ENCODE measurements at regions not wholly inside any gene's neighbourhood (a gene's known extent, or its start where the extent isn't known, plus 50 kb on each side); places are given as distances from the start of the nearest gene placed in this dataset.

DNA sequence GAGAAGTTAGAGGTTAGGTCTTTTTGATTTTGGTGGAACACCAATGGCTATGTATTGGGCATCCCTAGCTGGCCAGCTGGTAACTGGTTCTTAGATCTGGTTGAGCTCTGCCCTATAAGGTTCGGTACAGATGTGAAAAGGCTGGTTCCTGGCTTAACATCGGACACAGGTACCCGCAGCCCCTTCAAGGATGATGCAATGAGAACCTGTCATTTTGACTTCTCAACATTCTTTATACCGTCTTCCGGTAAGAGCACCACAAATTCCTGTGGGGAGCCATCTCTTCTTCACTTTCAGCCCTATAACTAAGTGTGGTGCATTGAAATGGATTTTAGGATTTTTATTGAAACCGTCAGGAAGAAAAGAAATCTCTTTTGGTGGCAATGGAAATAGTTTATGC is 222.8 kb downstream of the ADAMTS9 start:
- no peak for DNase-seq (ENCODE audit: low read depth)

DNA sequence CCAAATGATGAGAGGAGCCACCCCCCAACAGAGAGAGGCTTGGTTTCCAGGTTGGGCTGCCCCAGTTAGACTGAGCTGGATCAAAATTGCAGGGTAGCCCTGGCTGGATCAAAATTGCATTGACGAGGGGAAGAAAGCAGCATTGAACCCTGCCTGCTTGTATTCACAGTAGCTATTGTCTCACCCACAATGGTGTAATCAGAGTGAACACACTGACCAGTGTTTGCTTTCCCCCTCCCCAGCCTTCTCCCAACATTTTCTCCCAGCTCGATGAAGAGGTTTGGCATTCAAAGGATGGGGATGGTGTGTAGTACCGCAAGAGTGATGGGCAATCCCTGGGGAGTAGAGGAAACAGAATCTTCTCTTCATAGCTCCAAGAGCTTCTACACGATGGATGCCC is 223.8 kb downstream of the ADAMTS9 start:
- DNase-seq (ENCODE audit: low read depth), result no peak

DNA sequence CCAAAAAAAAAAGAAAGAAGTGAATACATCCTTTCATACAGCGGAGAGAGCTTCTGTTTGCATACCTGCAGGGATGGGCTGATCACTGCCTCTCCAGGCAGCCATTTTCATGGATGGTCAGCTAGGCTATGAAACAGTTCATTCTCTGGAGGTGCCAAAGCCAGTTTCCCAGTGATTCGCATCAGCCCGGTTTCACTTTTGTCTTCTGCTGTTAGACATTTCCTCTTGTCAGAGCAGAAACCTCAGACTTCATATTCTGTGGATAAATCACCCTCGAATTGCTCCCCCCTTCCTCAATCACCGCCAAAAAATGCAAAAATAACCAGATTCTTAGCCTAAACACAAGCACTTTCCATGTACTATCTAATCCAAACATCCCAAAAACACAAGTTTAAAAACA is 225.6 kb downstream of the ADAMTS9 start:
- DNase-seq (ENCODE audit: low read depth), result peak; percentile 86

DNA sequence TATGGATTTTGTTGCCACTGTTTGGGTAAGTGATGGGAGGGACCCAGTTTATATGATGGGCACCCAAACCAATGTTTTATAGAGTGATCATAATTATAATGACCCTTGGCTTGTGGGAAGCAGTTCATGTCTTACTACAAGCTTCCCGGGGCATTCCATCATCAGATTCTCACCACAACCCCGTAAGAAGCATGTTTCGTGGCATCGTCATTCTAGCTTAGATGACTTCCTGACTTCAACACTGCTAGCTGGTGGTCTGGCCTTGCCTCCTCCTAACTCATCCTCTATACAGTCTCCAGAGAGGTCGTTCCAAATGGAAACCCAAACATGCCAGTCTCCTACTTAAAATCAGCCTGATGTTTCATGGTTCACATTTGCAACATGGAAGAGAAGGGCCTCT is 226.9 kb downstream of the ADAMTS9 start:
- DNase-seq (ENCODE audit: low read depth), result peak; percentile 93

DNA sequence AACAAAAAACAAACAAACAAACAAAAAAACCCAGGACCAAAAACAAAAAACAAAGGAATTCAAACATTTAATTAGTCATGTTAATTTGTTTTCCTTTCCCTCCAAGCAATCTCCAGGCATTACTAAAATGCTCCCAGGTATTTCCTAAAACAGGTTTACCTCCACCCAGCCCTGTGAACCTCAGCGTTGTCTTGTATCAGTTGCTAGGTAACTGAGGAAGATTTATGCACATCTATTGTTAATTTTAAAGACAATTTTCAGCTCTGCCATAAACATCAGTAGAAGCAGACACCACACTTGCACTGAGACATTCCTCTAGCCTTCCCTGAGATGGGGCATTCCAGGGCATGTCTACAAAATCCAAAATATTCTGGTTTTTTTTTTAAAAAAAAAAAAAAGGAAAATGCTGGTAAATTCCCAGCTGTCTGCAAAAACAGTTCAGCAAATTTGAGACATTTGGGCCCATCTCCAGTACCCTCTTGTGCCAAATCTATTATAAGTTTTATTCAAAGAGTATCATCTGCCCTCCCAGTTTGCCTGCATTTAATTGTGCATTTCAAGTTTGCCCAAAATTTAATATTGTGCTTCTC is 227.6 kb downstream of the ADAMTS9 start:
- DNase-seq (ENCODE audit: low read depth), result no peak

DNA sequence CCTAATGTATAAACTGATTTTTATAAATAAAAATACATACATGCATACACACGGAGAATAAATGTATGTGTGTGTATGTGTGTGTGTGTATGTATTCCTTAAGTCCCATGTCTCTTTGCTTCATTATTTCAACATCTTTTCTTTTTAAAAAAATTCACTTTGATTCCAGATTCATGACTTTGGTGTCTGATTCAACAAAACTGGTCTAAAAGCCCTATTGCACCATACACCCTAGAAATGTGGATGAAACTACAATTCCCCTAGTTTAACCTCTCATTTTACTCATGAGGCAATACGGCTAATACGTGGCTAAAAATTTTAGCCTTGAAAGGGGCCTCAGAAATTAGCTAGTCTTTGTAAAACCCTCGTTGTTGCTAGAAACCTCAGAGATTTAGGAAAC is 228.1 kb downstream of the ADAMTS9 start:
- no peak for DNase-seq (ENCODE audit: low read depth)

DNA sequence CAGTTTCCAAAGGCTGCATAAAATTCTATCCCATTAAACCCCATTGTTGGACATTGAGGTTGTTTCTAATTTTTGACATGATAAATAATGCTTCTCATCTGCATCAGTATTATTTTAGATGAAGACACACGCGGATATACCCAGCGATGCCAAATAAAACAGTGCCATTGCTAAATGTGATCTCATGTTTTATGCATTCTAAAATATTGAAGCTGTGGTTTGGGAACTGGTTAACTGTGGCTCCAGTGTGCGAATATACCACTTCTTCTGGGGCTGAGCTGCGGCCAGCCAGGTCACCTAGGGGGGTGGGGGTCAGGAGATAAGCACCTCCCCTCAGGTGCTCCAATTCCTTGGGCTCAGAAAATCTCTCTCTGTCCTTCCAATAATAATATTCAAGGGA is 230.0 kb downstream of the ADAMTS9 start:
- no peak for DNase-seq (ENCODE audit: low read depth)

DNA sequence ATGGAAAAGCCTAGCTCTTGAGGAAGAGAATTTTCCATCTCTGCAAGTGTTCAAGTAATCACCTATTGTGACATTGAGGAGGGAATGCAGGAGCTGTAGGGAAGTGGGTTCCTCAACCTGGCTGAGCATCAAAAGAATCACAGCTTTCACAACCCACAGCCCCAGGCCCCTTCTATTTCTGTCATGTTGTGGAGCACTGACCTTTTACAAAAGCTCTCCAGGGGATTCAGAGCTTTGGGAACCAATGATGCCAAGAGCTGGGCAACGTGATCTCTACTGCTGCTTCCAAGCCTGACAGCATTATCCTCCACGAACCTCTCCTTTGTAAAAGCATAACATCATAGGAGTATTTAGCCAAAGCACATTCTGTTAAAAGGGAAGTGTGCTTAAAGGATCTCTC is 231.1 kb downstream of the ADAMTS9 start:
- no peak for DNase-seq (ENCODE audit: low read depth)

DNA sequence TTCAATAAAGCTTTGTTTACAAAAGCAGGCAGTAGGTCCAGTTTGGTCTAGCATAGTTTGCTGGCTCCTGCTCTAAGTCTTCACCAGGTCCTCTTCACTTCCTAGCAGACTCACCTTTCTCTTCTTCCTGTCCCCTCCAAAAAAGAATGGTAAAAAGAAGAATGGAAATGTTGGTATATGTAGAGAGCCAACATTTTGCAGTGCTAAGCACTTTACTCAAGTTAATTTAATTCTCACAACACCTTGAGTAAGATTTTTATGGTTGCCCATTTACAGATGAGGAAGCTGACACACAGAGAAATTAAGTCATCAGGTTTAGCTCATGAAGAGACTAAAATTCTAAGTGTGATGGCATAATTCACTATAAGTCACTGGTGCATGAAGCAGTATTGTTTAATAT is 230.1 kb upstream of the PRICKLE2 start:
- no peak for DNase-seq (ENCODE audit: low read depth)

DNA sequence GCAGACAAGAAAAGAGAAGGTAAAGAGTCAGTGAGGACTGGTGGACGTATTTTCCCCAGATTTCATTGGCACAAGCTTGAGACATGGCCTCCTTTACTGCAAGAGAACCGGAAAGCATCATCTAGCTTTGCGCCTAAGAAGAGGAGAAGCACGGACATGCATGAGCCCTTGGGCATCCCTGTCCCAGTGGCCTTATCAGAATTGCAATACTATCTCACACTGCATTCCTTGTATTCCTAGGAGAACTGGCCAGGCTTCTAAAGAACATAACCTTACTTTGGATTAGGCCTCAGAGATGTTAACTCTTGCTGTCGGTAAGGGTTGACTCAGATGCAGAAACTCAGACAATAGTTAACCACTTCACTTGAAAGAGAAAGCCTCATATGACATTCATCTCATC is 229.5 kb upstream of the PRICKLE2 start:
- no peak for DNase-seq (ENCODE audit: low read depth)

DNA sequence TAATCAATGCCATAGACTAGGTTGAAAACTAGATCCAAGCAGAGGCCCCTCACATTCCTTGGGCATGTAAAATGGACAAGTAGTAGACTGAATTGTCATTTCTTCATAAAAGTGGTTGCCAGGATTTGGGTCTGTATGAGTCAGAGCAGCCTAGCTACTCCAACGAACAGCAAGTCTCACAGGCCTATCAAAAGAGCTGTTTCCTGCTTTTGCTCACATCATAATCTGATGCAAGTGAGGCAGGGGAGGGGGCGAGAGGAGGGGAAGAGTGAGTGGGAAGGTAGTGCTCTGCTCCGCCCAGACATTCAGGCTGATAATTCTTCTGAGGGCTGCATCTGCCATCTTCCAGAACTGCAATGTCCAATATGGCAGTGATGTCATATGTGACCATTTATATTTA is 228.9 kb upstream of the PRICKLE2 start:
- peak; percentile 53 for DNase-seq (ENCODE audit: low read depth)

DNA sequence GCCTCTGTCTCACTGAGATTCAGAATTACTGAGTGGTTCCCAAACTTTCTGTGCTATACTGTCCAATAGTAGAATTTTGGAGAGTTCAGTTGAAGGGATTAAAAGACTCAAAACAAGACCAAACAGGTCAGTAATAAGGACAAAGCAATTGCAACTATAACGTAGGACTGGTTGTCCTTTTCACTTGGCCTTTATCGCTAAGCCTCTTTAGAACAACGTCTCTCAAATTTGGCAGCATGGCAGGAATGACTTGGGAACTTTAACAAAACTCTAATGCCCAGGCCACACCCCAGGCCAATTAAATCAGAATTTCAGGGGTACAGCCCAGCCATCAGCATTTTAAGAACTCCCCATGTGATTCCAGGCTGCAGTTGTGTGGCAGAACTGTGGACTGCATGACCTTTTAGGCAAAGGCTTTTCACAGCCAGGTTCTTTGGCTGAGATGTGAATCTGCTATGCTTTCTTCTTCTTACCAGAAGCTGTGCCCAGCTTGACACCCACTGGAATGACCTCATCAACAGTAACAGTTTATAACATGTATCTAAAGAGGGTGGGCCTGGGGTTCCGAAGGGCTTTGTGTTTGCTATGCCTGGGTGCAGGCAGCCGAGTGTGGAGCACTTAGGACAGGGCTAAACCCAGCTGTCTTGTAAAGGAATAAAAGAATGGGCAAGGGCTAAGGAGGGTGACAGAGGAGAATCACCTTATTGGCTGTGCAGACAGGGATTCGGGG is 226.2 kb upstream of the PRICKLE2 start:
- no peak for DNase-seq (ENCODE audit: low read depth)

DNA sequence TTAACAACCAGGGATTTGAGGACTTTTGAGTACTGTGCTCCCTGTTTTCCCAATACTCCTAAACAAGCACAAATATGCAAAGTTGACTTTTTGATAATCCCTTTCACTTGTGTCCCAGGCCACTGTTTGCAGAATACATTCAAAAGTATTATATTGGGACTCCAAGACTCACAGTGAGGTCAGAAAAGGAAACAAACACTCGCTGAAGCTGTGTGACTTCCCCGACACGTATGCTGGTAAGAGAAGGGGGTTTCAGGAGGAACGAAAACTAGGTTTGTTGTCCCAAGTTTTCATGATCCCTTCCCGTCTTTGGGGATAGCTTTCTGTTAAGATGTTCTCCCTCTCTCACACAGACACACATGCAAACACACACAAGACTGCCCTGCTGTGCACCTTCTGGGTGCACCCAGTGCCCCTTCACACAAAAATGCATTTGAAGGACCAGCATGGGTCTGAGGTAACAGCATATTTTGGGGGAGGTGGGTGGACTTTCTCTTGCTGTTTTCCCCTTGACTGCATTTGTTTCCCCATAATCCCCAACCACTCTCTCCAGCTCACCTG is 225.2 kb upstream of the PRICKLE2 start:
- DNase-seq (ENCODE audit: low read depth), result no peak

DNA sequence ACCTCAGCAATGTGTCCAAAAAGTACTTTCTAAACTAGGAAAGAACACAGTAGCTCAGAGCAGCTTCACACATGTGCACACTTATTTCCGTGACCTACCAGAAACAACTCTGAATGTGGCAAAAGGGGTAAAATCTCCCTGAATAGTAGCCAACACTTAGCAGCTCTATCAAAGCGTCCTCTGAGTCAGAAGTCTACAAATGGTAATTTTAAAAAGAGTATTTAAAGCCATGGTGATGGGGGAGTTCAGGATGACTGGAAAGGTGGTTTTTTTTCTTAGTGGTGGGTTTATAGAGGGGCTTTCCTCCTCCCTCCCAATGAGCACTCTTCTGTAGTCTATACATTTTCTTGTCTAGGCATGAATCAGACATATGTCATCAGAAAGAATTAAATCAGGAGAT is 223.8 kb upstream of the PRICKLE2 start:
- DNase-seq (ENCODE audit: low read depth), result no peak

DNA sequence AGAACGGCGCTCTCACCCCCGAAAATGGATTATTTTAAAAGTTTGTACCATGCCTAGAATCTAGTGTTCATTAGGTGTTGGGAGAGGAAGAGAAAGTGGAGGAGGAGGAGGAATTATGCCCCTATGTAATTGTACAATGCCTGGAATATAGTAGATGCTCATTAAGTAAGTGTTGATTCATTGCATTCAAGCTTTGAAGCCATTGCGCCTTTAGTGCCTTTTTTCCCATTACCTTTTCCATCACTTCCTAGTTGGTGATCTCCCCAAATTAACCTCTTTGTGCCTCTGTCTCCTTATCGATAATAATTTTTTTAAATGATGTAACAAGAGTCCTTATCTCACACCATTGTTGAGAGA is 220.7 kb upstream of the PRICKLE2 start:
- no peak for DNase-seq (ENCODE audit: low read depth)

DNA sequence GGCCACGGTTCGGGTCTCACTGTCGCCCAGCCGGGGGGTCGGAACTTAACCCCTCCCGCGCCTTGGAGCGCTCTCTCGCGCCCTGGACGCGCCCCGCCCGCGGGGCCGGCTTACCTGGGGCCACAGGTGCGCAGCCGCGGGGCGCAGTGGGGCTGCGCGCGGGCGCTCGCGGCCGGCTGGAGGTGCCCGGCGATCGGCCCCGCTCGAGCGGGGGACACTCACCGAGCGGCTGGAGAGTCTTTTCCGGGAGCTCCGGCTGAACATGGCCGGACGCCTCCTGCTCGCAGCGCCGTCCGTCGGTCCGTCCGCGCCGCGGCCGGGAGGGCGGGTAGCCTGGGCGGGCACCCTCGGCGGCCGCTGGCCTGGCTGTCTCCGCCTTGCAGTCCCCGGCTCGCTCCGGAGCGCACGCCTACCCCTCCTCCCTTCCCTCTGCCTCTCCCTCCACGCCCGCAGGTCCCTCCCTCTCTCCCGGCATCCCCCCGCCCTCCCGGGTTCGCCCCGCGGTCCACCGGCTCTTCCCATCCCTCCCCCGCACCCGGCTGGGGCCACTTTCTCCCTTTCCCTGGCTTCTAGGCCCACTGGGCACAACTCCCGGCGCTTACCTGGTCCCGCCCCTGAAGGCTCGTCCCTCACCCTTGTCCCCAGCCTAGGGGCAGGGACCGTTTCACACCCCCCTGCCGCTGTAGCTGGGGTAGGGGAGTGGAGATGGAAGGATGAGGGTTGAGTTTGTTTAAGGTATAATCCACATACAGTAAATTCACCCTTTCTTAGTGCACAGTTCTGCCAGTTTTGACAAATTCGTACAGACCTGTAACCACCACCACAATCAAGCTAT is 220.1 kb upstream of the PRICKLE2 start:
- peak; percentile 34 for DNase-seq (ENCODE audit: low read depth)

DNA sequence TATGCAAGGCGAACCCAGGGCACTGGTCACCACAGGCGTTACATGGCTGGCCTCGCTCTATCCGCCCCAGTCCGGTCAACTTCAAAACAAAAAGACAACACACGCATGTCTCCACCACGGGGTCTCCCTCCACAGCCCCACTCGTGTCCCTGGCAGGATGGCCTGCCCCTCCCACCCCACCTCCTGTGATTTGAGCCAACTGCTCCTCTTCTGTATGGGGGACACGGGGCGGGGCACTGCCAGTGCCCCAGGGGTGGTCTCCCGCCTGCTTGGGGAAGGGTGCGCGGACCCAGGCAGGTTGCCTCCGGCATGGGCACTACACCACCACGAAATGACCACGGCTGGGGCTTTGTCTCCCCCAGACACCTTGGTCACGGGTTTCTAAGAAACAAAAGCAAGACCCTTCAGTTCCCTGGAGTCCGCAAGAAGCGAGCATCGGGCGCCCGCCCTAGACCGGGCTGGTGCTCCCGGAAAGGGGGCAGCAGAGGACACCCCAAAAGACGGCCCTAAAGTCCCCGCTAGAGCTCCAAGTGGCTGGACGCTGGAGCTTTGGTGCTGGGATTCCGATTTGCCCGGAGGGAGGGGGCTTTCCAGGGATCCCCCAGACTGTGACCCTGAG is 219.3 kb upstream of the PRICKLE2 start:
- DNase-seq (ENCODE audit: low read depth), result no peak

DNA sequence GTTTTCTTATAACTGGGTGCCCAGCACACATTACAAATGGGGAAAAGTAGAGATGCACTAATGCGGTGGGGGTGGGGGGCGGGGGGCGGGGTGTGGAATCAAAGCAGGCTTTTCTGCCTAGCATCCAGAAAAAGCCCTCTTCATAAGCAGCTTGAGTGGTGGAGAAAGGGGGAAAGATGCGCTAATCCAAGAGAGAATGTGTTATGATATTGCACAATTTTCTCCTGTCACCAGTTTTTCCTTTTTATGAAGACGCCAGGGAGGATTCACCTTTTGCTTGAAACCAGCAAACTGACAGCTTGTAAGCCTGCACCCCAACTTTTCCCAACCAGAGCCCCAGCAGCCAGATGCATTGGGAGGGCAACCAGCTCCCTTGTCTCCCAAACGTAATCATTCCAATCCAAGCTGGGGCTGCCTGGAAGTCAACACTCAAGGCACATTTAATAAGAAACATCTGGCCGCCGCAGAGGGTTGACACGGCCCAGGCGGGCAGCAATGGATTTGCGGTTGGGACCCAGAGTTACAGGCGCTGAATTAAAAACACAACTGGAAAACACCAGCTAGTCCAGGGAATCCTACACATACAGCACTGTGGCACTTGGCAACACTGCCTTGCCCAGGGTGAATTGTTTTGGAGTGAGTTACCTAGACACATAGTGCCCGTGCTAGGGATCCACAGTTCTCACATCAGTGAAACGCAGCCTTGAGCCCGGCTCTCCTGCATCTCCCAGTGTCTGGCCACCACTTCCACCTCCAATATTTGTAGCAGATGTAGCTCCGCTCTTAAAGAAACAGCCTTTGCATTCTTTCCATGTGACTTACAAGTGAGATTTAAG is 218.5 kb upstream of the PRICKLE2 start:
- peak; percentile 37 for DNase-seq (ENCODE audit: low read depth)

DNA sequence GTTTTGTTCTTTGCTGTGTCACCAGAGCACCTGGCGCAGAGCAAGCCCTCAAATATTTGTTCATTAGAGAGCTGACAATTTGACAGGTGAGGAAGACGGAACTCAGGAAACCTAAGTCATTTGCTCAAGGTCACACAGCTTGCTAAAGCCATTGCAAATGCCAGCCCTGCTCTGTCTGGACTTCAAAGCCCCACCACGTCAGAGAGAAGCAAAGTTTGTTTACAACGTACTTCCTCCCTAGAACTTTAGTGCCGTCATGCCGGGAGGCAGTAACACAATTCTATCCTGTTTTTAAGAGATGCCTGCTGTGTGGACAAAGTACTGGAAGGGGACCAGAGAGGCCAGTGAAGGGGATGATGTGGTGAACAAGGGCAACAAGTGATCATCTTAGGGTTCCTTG is 216.6 kb upstream of the PRICKLE2 start:
- DNase-seq (ENCODE audit: low read depth), result no peak

DNA sequence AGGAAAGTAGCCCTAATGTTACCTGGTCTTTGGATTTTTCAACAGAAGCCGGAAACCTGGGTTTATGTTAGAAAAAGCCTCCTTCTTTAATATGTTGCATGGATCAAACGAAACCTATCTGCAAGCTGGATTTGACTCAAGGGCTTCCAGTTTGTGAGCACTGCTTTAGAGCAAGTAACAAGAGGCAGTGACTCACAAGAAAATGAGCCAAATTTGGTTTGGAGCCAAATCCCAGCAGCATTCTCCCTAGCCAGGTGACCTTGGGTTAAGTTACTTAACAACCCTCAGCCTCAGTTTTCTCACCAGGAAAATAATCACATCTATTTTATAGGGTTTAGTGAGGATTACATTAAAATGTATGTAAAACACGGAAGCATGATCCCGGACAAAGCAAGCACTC is 215.2 kb upstream of the PRICKLE2 start:
- peak; percentile 65 for DNase-seq (ENCODE audit: low read depth)

DNA sequence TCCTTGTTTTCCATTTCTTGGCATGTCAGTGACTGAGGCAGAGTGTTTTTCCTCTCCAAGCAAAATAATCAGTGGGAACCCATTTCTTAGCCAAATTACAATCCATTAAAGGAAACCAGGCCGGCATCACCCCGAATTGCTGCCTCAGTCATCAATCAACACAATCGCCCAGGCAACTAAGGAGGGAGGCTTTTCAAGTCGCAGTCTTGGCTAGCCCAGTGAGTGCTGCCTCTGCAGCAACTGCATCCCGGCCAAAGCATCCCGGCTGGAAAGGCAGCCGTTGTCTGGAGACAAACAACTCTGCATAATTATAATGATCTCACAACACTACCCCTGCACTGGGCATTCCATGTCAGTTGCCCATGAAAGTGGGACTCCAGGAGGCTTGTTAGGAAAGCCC is 213.5 kb upstream of the PRICKLE2 start:
- no peak for DNase-seq (ENCODE audit: low read depth)

DNA sequence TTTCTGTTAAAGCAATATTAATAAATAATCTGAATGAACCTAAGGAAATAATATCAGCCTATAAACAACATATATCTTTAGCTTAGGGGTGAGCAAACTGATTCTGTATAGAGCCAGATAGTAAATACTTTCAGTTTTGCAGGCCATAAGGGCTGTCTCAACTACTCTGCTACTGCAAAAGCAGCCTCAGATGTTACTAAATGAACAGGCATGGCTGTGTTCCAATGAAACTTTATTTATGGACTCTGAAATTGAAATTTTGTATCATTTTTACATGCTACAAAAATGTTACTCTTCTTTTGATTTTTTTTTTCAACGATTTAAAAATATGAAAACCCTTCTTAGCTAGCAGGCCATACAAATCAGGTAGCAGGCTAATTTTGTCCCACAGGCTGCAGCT is 212.8 kb upstream of the PRICKLE2 start:
- DNase-seq (ENCODE audit: low read depth), result no peak
